Mesenchymal stem cell (in vitro differentiated cells and primary cell): ENCODE measurements at regions not wholly inside any gene's neighbourhood (a gene's known extent, or its start where the extent isn't known, plus 50 kb on each side); places are given as distances from the start of the nearest gene placed in this dataset.

Source experiments
- DNase-seq: peaks from one replicate; pipeline ENCODE4 v3.0.0-alpha.2; 2013
- H2AFZ ChIP-seq: one replicate; pipeline ENCODE4 v1.6.1; 2013; ENCODE audit warnings: low read depth, mild to moderate bottlenecking, control low read depth, inconsistent platforms, low read length, moderate library complexity
- H2AK5ac ChIP-seq: 2 replicates; pipeline ENCODE4 v1.6.1; 2013; ENCODE audit warnings: low read length, moderate library complexity, mild to moderate bottlenecking, inconsistent platforms; ENCODE audit not compliant: severe bottlenecking
- H2BK120ac ChIP-seq: one replicate; pipeline ENCODE4 v1.6.1; 2013; ENCODE audit warnings: low read depth, mild to moderate bottlenecking, inconsistent platforms, low read length, moderate library complexity
- H2BK12ac ChIP-seq, 2 experiments: one replicate each; pipeline ENCODE4 v1.6.1; 2013; ENCODE audit warnings: inconsistent platforms in 2 of 2, low read length in 2 of 2, mild to moderate bottlenecking in 2 of 2, moderate library complexity in 2 of 2, control low read depth in 1 of 2
- H2BK15ac ChIP-seq: one replicate; pipeline ENCODE4 v1.6.1; 2013; ENCODE audit warnings: mild to moderate bottlenecking, low read depth, inconsistent platforms; ENCODE audit not compliant: poor library complexity, severe bottlenecking
- H2BK5ac ChIP-seq: 2 replicates; pipeline ENCODE4 v1.6.1; 2013; ENCODE audit warnings: low read depth, mild to moderate bottlenecking, low read length, control low read depth, inconsistent platforms; ENCODE audit not compliant: poor library complexity, severe bottlenecking
- H3K14ac ChIP-seq, 2 experiments: one replicate each; pipeline ENCODE4 v1.6.1; 2013; ENCODE audit warnings: inconsistent platforms in 2 of 2, low read length in 2 of 2, control low read depth in 1 of 2, mild to moderate bottlenecking in 1 of 2, moderate library complexity in 1 of 2
- H3K18ac ChIP-seq, 2 experiments: one replicate each; pipeline ENCODE4 v1.6.1; 2013; ENCODE audit warnings: inconsistent platforms in 2 of 2, low read length in 2 of 2, control low read depth in 1 of 2, low read depth in 1 of 2, mild to moderate bottlenecking in 1 of 2
- H3K23ac ChIP-seq, 2 experiments: one replicate each; pipeline ENCODE4 v1.6.1; 2013; ENCODE audit warnings: inconsistent platforms in 2 of 2, low read length in 2 of 2, mild to moderate bottlenecking in 2 of 2, moderate library complexity in 2 of 2, control low read depth in 1 of 2
- H3K27ac ChIP-seq: 2 replicates; pipeline ENCODE4 v1.5.1; 2013; ENCODE audit warnings: mild to moderate bottlenecking, moderate library complexity, low read length, control low read depth, inconsistent platforms; ENCODE audit not compliant: poor library complexity, severe bottlenecking
- H3K27me3 ChIP-seq, 2 experiments: 2 replicates each; pipeline versions ENCODE4 v1.6.1 to v1.7.0; 2013; ENCODE audit warnings: low read length in 2 of 2, mild to moderate bottlenecking in 2 of 2, moderate library complexity in 2 of 2, control low read depth in 1 of 2, inconsistent platforms in 1 of 2; ENCODE audit not compliant: control insufficient read depth in 1 of 2, insufficient read depth in 1 of 2
- H3K36me3 ChIP-seq, 2 experiments: 2 replicates each; pipeline versions ENCODE4 v1.6.1 to v1.7.0; 2013; ENCODE audit warnings: low read length in 2 of 2, control low read depth in 1 of 2, inconsistent platforms in 1 of 2, low read depth in 1 of 2, mild to moderate bottlenecking in 1 of 2; ENCODE audit not compliant: insufficient read depth in 2 of 2, control insufficient read depth in 1 of 2
- H3K4ac ChIP-seq, 2 experiments: one replicate each; pipeline ENCODE4 v1.6.1; 2013; ENCODE audit warnings: inconsistent platforms in 2 of 2, low read length in 2 of 2, mild to moderate bottlenecking in 2 of 2, moderate library complexity in 2 of 2, control low read depth in 1 of 2, low read depth in 1 of 2
- H3K4me1 ChIP-seq: 2 replicates; pipeline ENCODE4 v1.6.1; 2013; ENCODE audit warnings: low read depth, low read length, control low read depth; ENCODE audit not compliant: control insufficient read depth, insufficient read depth
- H3K4me2 ChIP-seq: 2 replicates; pipeline ENCODE4 v1.6.1; 2013; ENCODE audit warnings: low read length, mild to moderate bottlenecking, inconsistent platforms; ENCODE audit not compliant: poor library complexity, severe bottlenecking
- H3K4me3 ChIP-seq, 2 experiments: 2 replicates each; pipeline versions ENCODE4 v1.5.1 to v1.7.0; 2013; ENCODE audit warnings: low read length in 2 of 2, mild to moderate bottlenecking in 2 of 2, control low read depth in 1 of 2, low read depth in 1 of 2; ENCODE audit not compliant: insufficient read depth in 1 of 2
- H3K79me1 ChIP-seq: replicated peaks from 2 replicates; pipeline ENCODE4 v1.6.1; 2013; ENCODE audit warnings: mild to moderate bottlenecking, control low read depth, low read length, inconsistent platforms; ENCODE audit not compliant: poor library complexity, severe bottlenecking
- H3K9ac ChIP-seq: 2 replicates; pipeline ENCODE4 v1.7.0; 2013; ENCODE audit warnings: mild to moderate bottlenecking, low read length, moderate library complexity
- H3K9me3 ChIP-seq: 2 replicates; pipeline ENCODE4 v1.7.0; 2013; ENCODE audit warnings: mild to moderate bottlenecking, low read length; ENCODE audit not compliant: control insufficient read depth
- H4K8ac ChIP-seq: one replicate; pipeline ENCODE4 v1.6.1; 2013; ENCODE audit warnings: inconsistent platforms, mild to moderate bottlenecking, low read length, moderate library complexity
- H4K91ac ChIP-seq: one replicate; pipeline ENCODE4 v1.6.1; 2013; ENCODE audit warnings: mild to moderate bottlenecking, low read length, inconsistent platforms
- WGBS: methylation state at CpG from one replicate; pipeline ENCODE4 v1.1.7; 2013; ENCODE audit warnings: mixed read lengths; 5-methylcytosine and 5-hydroxymethylcytosine counted together

DNA sequence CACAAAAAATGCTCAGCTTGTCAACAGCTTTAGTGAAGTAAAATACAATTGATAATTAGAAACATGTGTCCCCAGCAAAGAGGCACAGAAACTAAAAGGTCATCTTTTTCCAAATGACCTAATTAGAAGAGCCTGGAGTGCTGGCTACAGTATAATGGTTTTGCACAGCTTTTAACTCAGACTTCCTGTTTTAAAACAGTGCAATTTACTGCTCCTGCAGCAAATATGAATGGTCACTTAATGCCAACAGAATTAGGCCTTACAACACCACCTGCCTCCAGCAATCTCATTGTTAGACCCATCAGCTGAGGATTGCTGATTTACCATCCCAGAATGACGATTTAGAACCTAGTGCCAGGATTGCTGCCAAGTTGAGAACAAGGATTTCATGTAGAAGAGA, 239.3 kb downstream of the CETN3 start:
- H2BK12ac ChIP-seq, result no peak overlapping the region
- no peak overlapping the region for H2BK5ac ChIP-seq
- peak overlapping the region; percentile 58 for H4K8ac ChIP-seq
- H3K4me1 ChIP-seq, result no peaks in the 10 kb centered on the region
- 38% methylated on average over 1 of the region's 1 CpG for WGBS
- H3K9me3 ChIP-seq, result no peaks in the 10 kb centered on the region
- no peak overlapping the region for H2BK15ac ChIP-seq
- no peak overlapping the region for H3K4me3 ChIP-seq
- H3K9ac ChIP-seq, result no peak overlapping the region
- no peak overlapping the region for H4K91ac ChIP-seq
- H3K4me2 ChIP-seq, result no peak overlapping the region
- H2AFZ ChIP-seq, result no peak overlapping the region
- no peak overlapping the region for H2AK5ac ChIP-seq
- DNase-seq, result no peak
- H3K18ac ChIP-seq, result peak overlapping the region in 1 of 2 experiments; percentile 24
- no peaks in the 10 kb centered on the region for H3K36me3 ChIP-seq
- H3K79me1 ChIP-seq, result no peaks in the 10 kb centered on the region
- no peak overlapping the region for H3K14ac ChIP-seq
- H3K4ac ChIP-seq, result no peak overlapping the region
- no peak overlapping the region for H3K27ac ChIP-seq
- H2BK120ac ChIP-seq, result no peak overlapping the region
- H3K27me3 ChIP-seq, result no peaks in the 10 kb centered on the region
- no peak overlapping the region for H3K23ac ChIP-seq

DNA sequence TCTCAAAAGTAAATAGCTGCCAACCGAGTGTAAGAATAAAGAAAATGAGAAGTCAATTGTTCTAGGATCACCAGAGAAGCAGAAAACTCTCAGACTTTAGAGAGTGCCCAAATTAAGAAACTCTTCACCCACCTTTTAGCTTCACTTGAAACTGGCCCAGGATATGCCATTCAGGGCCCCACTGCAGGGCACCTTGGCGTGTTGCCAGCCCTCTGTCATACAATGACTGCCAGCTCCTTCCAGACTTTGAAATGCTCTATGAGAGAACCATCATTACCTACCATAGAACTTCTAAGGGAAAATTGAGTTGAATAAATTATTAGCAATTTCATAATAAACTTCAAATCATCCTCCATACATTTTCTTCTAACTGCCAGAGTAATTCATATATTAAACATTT, 240.5 kb downstream of the CETN3 start:
- Histone ChIP-seq H2BK5ac (no peak overlapping the region), H2AFZ (no peak overlapping the region), H3K4me3 (no peak overlapping the region), H2BK15ac (no peak overlapping the region), H3K14ac (no peak overlapping the region), H3K27me3 (no peaks in the 10 kb centered on the region), H3K36me3 (no peaks in the 10 kb centered on the region), H4K91ac (no peak overlapping the region), H3K23ac (no peak overlapping the region), H3K9ac (no peak overlapping the region), H3K4me2 (no peak overlapping the region), H2BK120ac (no peak overlapping the region), H3K79me1 (no peaks in the 10 kb centered on the region), H4K8ac (no peak overlapping the region), H2BK12ac (no peak overlapping the region), H3K4ac (no peak overlapping the region), H3K9me3 (no peaks in the 10 kb centered on the region), H3K18ac (no peak overlapping the region), H3K4me1 (no peaks in the 10 kb centered on the region), H2AK5ac (no peak overlapping the region), H3K27ac (no peak overlapping the region)
- WGBS, result 96% methylated on average over 2 of the region's 2 CpGs
- DNase-seq, result no peak

DNA sequence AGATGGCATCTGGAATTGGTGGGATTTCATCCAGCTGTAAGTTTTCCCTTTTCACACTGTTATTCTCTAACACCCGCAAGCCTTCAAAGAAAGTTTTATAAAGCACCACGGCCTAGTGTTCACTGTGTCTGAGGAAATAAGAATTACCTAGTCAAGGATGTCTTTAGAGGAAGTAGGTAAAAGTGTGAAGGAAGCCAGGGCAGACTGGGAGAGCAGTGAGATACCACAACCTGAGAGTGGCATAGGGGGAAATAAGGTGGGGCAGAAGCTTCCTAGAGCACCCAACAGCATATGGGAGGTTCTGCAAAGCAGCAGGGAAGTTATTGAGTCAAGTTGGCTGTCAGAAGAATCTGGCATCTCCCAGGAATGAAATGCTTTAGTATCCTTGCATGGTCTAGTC, 241.2 kb downstream of the CETN3 start:
- Histone ChIP-seq H2AFZ (no peak overlapping the region), H3K14ac (no peak overlapping the region), H3K4ac (no peak overlapping the region), H3K27ac (no peak overlapping the region), H3K18ac (no peak overlapping the region), H3K4me2 (no peak overlapping the region), H2AK5ac (no peak overlapping the region), H2BK12ac (no peak overlapping the region), H3K79me1 (no peaks in the 10 kb centered on the region), H3K36me3 (no peaks in the 10 kb centered on the region), H3K23ac (no peak overlapping the region), H2BK5ac (no peak overlapping the region), H4K8ac (no peak overlapping the region), H3K9ac (no peak overlapping the region), H2BK15ac (no peak overlapping the region), H3K27me3 (no peaks in the 10 kb centered on the region), H3K4me1 (no peaks in the 10 kb centered on the region), H3K9me3 (no peaks in the 10 kb centered on the region), H4K91ac (no peak overlapping the region), H3K4me3 (no peak overlapping the region), H2BK120ac (no peak overlapping the region)
- 96% methylated on average over 2 of the region's 2 CpGs for WGBS
- no peak for DNase-seq

DNA sequence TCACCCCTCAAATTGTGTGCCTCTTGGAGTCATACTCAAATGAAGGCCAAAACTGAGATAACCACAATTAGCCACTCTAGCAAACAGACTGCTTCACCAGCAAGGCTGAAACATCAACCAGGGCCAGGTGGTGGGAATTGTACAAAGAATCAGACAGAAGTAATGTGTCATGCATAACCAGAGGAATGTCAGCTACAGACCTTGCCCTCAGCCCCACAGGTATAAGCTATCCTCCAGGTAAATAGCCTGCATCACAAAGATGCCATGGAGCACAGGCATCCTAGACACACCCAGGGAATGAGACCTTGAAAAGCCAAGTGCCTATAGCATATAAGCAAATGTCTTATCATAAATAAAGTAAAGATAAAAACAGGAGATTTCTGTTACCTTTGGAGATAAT, 242.7 kb downstream of the CETN3 start:
- no peak overlapping the region for H2BK15ac ChIP-seq
- no peaks in the 10 kb centered on the region for H3K36me3 ChIP-seq
- no peak overlapping the region for H3K9ac ChIP-seq
- DNase-seq, result no peak
- H3K27me3 ChIP-seq, result no peaks in the 10 kb centered on the region
- H2BK5ac ChIP-seq, result no peak overlapping the region
- H2BK120ac ChIP-seq, result no peak overlapping the region
- no peak overlapping the region for H3K14ac ChIP-seq
- H3K9me3 ChIP-seq, result no peaks in the 10 kb centered on the region
- no peak overlapping the region for H3K23ac ChIP-seq
- H4K8ac ChIP-seq, result no peak overlapping the region
- H3K4me2 ChIP-seq, result no peak overlapping the region
- no peak overlapping the region for H2BK12ac ChIP-seq
- no peaks in the 10 kb centered on the region for H3K79me1 ChIP-seq
- no peak overlapping the region for H3K27ac ChIP-seq
- H2AK5ac ChIP-seq, result no peak overlapping the region
- H3K18ac ChIP-seq, result no peak overlapping the region
- H2AFZ ChIP-seq, result no peak overlapping the region
- H3K4me3 ChIP-seq, result no peak overlapping the region
- no peak overlapping the region for H4K91ac ChIP-seq
- H3K4ac ChIP-seq, result no peak overlapping the region
- H3K4me1 ChIP-seq, result no peaks in the 10 kb centered on the region
